Right atrium auricular region (tissue), 2 donors: ENCODE measurements at regions not wholly inside any gene's neighbourhood (a gene's known extent, or its start where the extent isn't known, plus 50 kb on each side); places are given as distances from the start of the nearest gene placed in this dataset.

Experiments
- DNase-seq: peaks from one replicate; pipeline ENCODE4 v3.0.0-alpha.2; 2019; ENCODE audit warnings: low spot score
- H3K27ac ChIP-seq, 2 donors: fragments of 200-600 bp; sonication (generic); 1 replicate in 1 of 2; 2 replicates in 1 of 2; pipeline ENCODE4 v1.5.1; 2016 to 2019
- H3K27me3 ChIP-seq, 2 donors: fragments of 200-600 bp; sonication (generic); one replicate each; pipeline versions ENCODE4 v1.5.1 to v1.6.0; 2017 to 2019
- H3K36me3 ChIP-seq: fragments of 200-600 bp; sonication (generic); one replicate; pipeline ENCODE4 v1.5.1; 2016
- H3K4me1 ChIP-seq, 2 donors: fragments of 200-600 bp; sonication (generic); one replicate each; pipeline versions ENCODE4 v1.5.1 to v1.6.0; 2017 to 2019
- H3K4me3 ChIP-seq, 2 donors: fragments of 200-600 bp; sonication (generic); 1 replicate in 1 of 2; 2 replicates in 1 of 2; pipeline ENCODE4 v1.5.1; 2017 to 2019; ENCODE audit warnings: mild to moderate bottlenecking in 1 of 2, moderate library complexity in 1 of 2
- H3K9me3 ChIP-seq, 2 donors: fragments of 200-600 bp; sonication (generic); one replicate each; pipeline ENCODE4 v1.5.1; 2019
- CTCF ChIP-seq, 2 donors: fragments of 200-600 bp; sonication (generic); IDR thresholded peaks; one replicate each; pipeline ENCODE4 v1.5.1; 2019; ENCODE audit warnings: antibody characterized with exemption in 2 of 2

DNA sequence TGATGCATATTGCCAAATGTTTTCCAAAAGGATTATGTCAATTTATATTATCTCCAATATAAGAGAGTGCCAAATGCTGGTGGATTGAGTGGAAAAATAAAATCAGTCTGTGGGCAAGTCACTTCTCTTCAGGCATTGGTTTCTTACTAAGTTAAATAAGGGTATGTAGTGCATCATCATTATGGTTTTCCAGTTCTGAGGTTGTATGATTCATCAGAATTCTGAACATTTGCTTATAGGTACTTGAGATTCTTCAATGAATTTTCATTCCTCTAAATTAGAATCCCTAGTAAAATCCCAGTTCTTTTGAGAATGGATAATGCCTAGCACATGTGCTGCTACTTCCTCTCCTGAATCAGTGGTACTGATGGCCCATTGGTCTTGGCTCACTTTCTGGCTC lies 188.9 kb upstream of the OSR1 start:
- no peak overlapping the region for H3K27ac ChIP-seq
- TF ChIP-seq CTCF (IDR thresholded peaks at IDR 0.05): no peak
- H3K4me1 ChIP-seq: no peaks in the 10 kb centered on the region
- H3K9me3 ChIP-seq: no peaks in the 10 kb centered on the region
- H3K36me3 ChIP-seq: no peaks in the 10 kb centered on the region
- no peak for DNase-seq
- no peak overlapping the region for H3K4me3 ChIP-seq
- H3K27me3 ChIP-seq: no peaks in the 10 kb centered on the region

DNA sequence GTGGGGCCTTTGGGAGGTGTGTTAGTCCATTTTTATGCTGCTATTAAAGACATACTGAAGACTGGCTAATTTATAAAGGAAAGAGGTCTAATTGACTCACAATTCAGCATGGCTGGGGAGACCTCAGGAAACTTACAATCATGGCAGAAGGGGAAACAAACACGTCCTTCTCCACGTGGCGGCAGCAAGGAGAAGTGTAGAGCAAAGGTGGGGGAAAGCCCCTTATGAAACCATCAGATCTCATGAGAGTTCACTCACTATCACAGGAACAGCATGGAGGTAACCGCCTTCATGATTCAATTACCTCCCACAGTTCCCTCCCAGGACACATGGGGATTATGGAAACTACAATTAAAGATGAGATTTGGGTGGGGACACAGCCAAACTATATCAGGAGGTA lies 187.1 kb upstream of the OSR1 start:
- H3K27ac ChIP-seq: no peak overlapping the region
- no peaks in the 10 kb centered on the region for H3K27me3 ChIP-seq
- DNase-seq: no peak
- TF ChIP-seq CTCF (IDR thresholded peaks at IDR 0.05): no peak
- H3K9me3 ChIP-seq: no peaks in the 10 kb centered on the region
- H3K4me3 ChIP-seq: no peak overlapping the region
- no peaks in the 10 kb centered on the region for H3K36me3 ChIP-seq
- H3K4me1 ChIP-seq: no peaks in the 10 kb centered on the region

GRCh38 chr2:19543663-19544383 lies 185.4 kb upstream of the OSR1 start:
- no peaks in the 10 kb centered on the region for H3K27me3 ChIP-seq
- DNase-seq: no peak
- no peaks in the 10 kb centered on the region for H3K4me1 ChIP-seq
- no peak overlapping the region for H3K4me3 ChIP-seq
- no peaks in the 10 kb centered on the region for H3K36me3 ChIP-seq
- no peak for TF ChIP-seq CTCF (IDR thresholded peaks at IDR 0.05)
- H3K27ac ChIP-seq: no peak overlapping the region
- no peaks in the 10 kb centered on the region for H3K9me3 ChIP-seq

DNA sequence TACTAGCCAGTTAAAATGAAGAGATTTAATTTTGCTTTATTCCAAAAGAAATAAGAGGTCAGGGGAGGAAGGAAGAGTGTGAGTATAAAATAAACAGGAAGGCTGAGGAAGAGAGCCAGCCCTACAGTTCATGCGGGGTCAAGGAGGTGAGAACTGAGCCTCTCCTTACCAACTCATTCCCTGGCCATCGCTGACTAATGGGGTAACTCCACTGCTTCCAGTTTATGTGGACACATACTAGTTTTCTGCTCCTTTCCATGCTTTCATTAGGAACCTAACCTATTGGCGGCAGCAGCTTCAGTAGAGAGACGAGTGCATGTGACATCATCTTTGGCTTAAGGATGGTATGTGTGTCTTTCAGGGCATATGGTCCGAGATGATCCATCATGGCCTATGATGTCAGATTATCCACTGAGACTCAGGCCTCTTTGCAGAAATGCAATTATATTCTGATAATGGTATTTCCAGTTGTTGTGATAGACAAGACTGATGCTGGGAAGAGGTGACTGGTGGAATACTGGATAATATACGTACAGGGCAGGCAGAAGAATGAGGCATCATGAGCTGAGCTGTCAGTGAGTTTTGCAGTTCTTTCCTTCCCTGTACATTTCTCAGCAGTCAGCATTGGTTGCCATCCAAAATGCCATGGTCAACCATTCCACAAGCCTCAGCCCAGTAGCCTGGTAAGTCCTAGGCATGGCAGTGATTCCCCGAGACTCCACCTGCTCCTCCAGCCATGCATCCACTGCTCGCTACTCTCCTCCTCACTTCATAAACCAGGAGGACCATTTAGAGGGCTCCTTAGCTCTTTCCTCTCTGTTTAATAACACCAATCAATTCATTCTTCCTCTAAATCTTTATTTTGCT lies 184.6 kb upstream of the OSR1 start:
- TF ChIP-seq CTCF (IDR thresholded peaks at IDR 0.05): no peak
- no peak for DNase-seq
- Histone ChIP-seq H3K36me3 (no peaks in the 10 kb centered on the region), H3K27ac (no peak overlapping the region), H3K4me3 (no peak overlapping the region), H3K27me3 (no peaks in the 10 kb centered on the region), H3K9me3 (no peaks in the 10 kb centered on the region), H3K4me1 (no peaks in the 10 kb centered on the region)

DNA sequence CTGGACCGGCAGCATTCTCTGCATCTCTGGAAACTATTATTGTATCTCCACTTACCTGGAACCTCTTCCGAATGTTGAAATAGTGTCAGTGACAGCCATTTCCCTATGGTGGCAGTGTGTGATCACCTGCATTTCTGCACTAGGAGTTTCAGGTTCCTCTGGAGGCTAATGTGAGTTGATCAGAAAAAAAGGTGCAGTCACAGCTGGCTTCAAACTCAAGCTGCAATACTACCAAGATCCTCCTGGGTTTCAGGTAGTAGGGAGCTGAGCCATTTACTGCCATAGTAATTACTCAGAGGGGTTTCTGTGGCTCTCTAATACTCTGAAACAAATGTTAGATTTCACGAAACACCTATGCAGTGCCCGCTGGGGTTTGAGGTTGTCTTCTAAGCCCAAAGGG lies 183.5 kb upstream of the OSR1 start:
- H3K27me3 ChIP-seq: no peaks in the 10 kb centered on the region
- TF ChIP-seq CTCF (IDR thresholded peaks at IDR 0.05): no peak
- H3K4me3 ChIP-seq: no peak overlapping the region
- no peaks in the 10 kb centered on the region for H3K4me1 ChIP-seq
- H3K9me3 ChIP-seq: peaks cover 0 to under 1% of the 10 kb centered on the region in 2 donors
- H3K27ac ChIP-seq: no peak overlapping the region
- no peaks in the 10 kb centered on the region for H3K36me3 ChIP-seq
- DNase-seq: no peak
